PFSK-1 (cell line): ENCODE measurements at regions not wholly inside any gene's neighbourhood (a gene's known extent, or its start where the extent isn't known, plus 50 kb on each side); places are given as distances from the start of the nearest gene placed in this dataset.

ENCODE experiments used
- FOXP2 ChIP-seq: optimal IDR thresholded peaks from 2 replicates; pipeline ENCODE3; 2011; ENCODE audit warnings: borderline replicate concordance, control low read depth, inconsistent platforms; ENCODE audit not compliant: insufficient read depth; ENCODE audit errors: extremely low read length, extremely low read depth
- POLR2AphosphoS5 ChIP-seq: IDR thresholded peaks from 2 replicates; pipeline ENCODE4 v1.6.1; 2012; ENCODE audit warnings: low read depth, mild to moderate bottlenecking, control low read depth, low read length, moderate library complexity
- SIN3A ChIP-seq: IDR thresholded peaks from 2 replicates; pipeline ENCODE4 v1.6.1; 2012; ENCODE audit warnings: mild to moderate bottlenecking, low read length, moderate library complexity, borderline replicate concordance; ENCODE audit not compliant: insufficient read depth
- TAF1 ChIP-seq: IDR thresholded peaks from 2 replicates; pipeline ENCODE4 v1.6.1; 2012; ENCODE audit warnings: low read length, control low read depth, borderline replicate concordance; ENCODE audit not compliant: insufficient read depth
- TF ChIP-seq, protein P1 (sequence below), 2 experiments: IDR thresholded peaks; 2 replicates each; pipeline versions ENCODE4 v1.6.1 to v1.8.0; 2011 to 2012; ENCODE audit warnings: low read depth in 2 of 2, low read length in 2 of 2, control low read depth in 1 of 2, inconsistent platforms in 1 of 2, mild to moderate bottlenecking in 1 of 2, moderate library complexity in 1 of 2; ENCODE audit not compliant: insufficient read depth in 1 of 2

DNA sequence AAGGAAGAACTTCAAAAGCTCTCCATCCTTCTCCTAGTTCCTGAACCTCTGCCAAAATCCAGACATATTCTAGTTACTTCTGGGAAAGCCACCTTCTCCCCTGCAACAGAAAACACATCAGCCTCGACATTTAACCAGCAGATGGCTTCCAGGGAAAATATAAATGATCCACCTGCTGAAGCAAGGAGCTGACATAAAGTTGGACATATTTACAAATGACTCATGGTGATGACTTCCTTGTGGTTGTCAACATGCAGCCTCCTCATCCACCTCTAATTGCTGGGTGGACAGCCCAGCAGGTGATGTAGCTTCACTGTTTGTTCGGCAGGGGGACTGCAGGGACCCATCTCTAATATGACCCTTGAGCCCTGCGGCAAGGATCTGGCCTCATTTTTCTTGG, 266.0 kb downstream of the C7orf25 start:
- no peak for TF ChIP-seq SIN3A
- no peak for TF ChIP-seq TAF1
- TF ChIP-seq, protein P1, sequence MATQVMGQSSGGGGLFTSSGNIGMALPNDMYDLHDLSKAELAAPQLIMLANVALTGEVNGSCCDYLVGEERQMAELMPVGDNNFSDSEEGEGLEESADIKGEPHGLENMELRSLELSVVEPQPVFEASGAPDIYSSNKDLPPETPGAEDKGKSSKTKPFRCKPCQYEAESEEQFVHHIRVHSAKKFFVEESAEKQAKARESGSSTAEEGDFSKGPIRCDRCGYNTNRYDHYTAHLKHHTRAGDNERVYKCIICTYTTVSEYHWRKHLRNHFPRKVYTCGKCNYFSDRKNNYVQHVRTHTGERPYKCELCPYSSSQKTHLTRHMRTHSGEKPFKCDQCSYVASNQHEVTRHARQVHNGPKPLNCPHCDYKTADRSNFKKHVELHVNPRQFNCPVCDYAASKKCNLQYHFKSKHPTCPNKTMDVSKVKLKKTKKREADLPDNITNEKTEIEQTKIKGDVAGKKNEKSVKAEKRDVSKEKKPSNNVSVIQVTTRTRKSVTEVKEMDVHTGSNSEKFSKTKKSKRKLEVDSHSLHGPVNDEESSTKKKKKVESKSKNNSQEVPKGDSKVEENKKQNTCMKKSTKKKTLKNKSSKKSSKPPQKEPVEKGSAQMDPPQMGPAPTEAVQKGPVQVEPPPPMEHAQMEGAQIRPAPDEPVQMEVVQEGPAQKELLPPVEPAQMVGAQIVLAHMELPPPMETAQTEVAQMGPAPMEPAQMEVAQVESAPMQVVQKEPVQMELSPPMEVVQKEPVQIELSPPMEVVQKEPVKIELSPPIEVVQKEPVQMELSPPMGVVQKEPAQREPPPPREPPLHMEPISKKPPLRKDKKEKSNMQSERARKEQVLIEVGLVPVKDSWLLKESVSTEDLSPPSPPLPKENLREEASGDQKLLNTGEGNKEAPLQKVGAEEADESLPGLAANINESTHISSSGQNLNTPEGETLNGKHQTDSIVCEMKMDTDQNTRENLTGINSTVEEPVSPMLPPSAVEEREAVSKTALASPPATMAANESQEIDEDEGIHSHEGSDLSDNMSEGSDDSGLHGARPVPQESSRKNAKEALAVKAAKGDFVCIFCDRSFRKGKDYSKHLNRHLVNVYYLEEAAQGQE (IDR thresholded peaks at IDR 0.05; ENCODE audit: insufficient read depth in 1 of 2, low read depth in 2 of 2, low read length in 2 of 2): 0 out of 4 replicates have a peak, but pooled peaks of 1 of the 2 experiments have one; percentile 7

DNA sequence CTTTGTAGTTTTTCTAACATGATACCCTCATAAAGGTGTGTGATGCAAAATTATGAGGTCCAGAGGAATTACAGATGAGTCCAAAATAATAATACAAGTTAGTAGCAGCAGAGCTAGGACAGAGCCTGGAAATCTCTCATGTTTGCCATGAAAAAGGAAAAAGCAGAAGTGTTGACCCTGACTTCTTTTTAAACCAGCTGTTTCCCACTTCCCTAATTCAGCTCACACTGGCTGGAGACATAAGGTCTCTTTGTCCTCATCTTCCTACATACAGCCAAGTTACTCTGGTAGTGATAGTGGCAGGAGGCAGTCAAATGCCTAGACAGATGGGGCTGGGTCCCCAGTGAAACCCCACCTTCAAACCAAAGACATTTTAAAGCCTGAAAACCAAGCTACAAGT, 269.2 kb downstream of the C7orf25 start:
- TF ChIP-seq TAF1 (no peak), SIN3A (no peak), FOXP2 (no peak), POLR2AphosphoS5 (no peak)
- TF ChIP-seq, protein P1 (IDR thresholded peaks at IDR 0.05; ENCODE audit: insufficient read depth in 1 of 2, low read depth in 2 of 2, low read length in 2 of 2): no peak

DNA sequence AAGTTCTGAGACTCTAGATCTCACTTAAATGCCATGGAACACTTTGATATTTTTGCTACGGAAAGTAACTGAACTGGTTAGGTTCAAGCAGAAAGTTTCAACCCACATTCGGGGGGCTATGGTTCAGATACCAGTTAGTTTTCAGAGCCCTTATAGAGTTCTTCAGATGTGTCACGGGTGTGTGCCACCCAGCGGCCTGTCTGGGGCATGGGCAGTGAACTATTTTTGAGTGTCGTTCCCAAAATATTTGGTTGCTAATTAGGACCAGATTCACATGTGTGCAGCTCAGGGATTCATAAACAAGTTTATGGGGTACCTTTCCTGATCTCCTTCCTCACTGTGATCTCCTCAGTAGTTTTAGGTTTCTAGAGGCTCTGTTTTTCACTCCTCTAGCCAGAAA, 271.9 kb downstream of the C7orf25 start:
- TF ChIP-seq TAF1 (no peak), SIN3A (no peak), FOXP2 (no peak), POLR2AphosphoS5 (no peak)
- TF ChIP-seq, protein P1 (IDR thresholded peaks at IDR 0.05; ENCODE audit: insufficient read depth in 1 of 2, low read depth in 2 of 2, low read length in 2 of 2): no peak

DNA sequence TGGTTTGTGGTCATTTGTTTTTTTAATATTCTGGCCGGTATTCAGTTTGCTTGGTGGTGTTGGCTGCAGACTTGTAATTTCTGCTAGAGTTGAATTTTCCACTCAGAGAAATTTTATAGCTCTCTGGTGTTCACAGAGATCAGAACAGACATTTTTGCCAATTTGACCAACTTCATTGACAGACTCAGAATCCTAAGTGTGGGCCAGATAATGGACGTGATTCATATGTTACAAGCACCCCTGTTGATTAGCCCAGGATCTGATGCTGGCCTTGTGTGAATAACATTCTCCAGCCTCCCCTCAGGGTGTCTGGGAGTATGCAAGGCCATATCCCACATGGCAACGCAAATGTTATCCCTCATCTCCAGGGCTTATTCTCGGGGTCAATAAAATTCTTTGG, 283.8 kb downstream of the C7orf25 start:
- TF ChIP-seq TAF1 (no peak), SIN3A (no peak), POLR2AphosphoS5 (no peak), FOXP2 (no peak)
- TF ChIP-seq, protein P1 (IDR thresholded peaks at IDR 0.05; ENCODE audit: insufficient read depth in 1 of 2, low read depth in 2 of 2, low read length in 2 of 2): no peak

DNA sequence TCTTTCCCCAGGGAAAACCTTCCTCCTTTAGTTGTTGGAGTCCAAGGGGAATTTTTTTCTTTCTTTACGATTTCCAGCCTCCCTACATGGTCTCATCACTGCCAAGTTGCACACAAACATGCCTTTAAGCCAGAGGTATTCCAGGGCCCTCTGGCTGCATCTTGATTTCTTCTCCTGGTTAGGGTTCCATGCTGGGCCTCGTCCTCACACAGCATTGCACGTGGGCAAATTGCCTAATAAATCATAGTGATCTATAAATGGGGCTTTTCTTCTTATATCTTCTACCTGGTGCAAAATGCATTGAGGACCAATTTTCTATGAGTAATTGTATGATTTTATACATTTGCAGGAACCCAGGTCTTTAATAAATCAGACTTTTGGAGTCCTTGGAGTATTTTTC, 284.2 kb downstream of the C7orf25 start:
- TF ChIP-seq FOXP2: no peak
- TF ChIP-seq SIN3A: no peak
- no peak for TF ChIP-seq TAF1
- TF ChIP-seq, protein P1 (IDR thresholded peaks at IDR 0.05; ENCODE audit: insufficient read depth in 1 of 2, low read depth in 2 of 2, low read length in 2 of 2): no peak
- TF ChIP-seq POLR2AphosphoS5: no peak
